ENCODE measurements at regions not wholly inside any gene's neighbourhood (a gene's known extent, or its start where the extent isn't known, plus 50 kb on each side); places are given as distances from the start of the nearest gene placed in this dataset.

DNA sequence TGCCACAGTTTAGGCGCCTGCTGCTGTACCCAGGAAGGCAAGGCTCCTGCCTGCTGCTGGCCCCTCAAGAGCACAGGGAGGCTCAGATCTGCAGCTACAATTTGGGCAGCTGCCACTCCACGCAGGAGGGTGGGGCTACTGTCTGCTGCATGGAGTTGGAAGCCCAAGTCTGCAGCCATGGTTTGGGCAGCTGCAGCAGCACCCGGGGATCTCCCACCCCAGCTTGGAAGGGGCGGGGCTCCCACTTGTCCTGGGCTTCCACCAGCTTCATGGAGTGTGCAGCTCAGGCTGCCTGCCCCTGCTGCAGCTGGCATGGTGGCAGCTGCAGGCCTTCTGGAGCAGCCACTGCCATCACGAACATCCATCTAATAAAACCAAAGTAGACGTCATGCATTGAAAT lies 512.9 kb downstream of the PYDC2 start:
- Histone ChIP-seq H3K27ac (ENCODE audit: low read depth, low read length) (no peak overlapping the region), H3K9ac (ENCODE audit: low read length) (no peak overlapping the region), H3K4me1 (ENCODE audit: insufficient read depth, low read length) (no peaks in the 10 kb centered on the region), H3K4me3 (ENCODE audit: insufficient read depth, low read depth, low read length) (no peak overlapping the region), H3K27me3 (ENCODE audit: insufficient read depth, low read length) (no peaks in the 10 kb centered on the region), H3K36me3 (ENCODE audit: insufficient read depth, low read length) (no peaks in the 10 kb centered on the region), H3K9me3 (ENCODE audit: insufficient read depth, low read depth, low read length) (no peaks in the 10 kb centered on the region), H4K20me1 (ENCODE audit: insufficient read depth, low read length) (no peaks in the 10 kb centered on the region), H2AFZ (ENCODE audit: low read depth, low read length) (no peak overlapping the region), H3K79me2 (ENCODE audit: insufficient read depth, low read length) (no peaks in the 10 kb centered on the region), H3K4me2 (ENCODE audit: low read length) (no peak overlapping the region)
- H3K4me1 Mint-ChIP-seq (ENCODE audit: low read depth, unreplicated experiment) = no peaks in the 10 kb centered on the region
- H3K9me3 Mint-ChIP-seq (ENCODE audit: unreplicated experiment) = peaks cover 5% of the 10 kb centered on the region
- DNase-seq (ENCODE audit: low read depth) = no peak
- TF ChIP-seq EZH2 (IDR thresholded peaks at IDR 0.05; ENCODE audit: insufficient read depth, low read length) = no peak
- TF ChIP-seq, protein P1, sequence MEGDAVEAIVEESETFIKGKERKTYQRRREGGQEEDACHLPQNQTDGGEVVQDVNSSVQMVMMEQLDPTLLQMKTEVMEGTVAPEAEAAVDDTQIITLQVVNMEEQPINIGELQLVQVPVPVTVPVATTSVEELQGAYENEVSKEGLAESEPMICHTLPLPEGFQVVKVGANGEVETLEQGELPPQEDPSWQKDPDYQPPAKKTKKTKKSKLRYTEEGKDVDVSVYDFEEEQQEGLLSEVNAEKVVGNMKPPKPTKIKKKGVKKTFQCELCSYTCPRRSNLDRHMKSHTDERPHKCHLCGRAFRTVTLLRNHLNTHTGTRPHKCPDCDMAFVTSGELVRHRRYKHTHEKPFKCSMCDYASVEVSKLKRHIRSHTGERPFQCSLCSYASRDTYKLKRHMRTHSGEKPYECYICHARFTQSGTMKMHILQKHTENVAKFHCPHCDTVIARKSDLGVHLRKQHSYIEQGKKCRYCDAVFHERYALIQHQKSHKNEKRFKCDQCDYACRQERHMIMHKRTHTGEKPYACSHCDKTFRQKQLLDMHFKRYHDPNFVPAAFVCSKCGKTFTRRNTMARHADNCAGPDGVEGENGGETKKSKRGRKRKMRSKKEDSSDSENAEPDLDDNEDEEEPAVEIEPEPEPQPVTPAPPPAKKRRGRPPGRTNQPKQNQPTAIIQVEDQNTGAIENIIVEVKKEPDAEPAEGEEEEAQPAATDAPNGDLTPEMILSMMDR (IDR thresholded peaks at IDR 0.05; ENCODE audit: insufficient read depth, low read depth, low read length) = no peak
- FAIRE-seq = no peak
- H3K27ac Mint-ChIP-seq (ENCODE audit: unreplicated experiment) = no peak overlapping the region
- no peaks in the 10 kb centered on the region for H3K36me3 Mint-ChIP-seq (ENCODE audit: low read depth, unreplicated experiment)
- no peak overlapping the region for H3K4me3 Mint-ChIP-seq (ENCODE audit: unreplicated experiment)
- H3K27me3 Mint-ChIP-seq (ENCODE audit: low read depth, unreplicated experiment) = no peaks in the 10 kb centered on the region

DNA sequence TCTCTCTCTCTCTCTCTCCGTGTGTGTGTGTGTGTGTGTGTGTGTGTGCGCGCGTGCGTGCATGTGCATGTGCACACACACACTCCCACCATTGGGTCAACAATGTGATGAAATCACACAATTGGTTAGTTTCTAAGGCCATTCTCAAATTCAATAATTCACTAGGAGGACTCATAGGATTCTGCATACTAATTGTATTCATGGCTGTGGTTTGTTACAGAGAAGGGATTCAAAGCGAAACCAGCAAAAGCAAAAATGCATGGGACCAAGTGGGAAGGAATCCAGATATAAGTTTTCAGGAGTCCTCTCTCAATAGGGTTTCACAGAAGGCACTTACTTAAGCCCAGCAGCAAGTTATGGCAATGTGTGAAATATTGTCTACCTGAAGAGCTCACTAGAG lies 515.0 kb downstream of the PYDC2 start:
- no peak overlapping the region for H3K4me3 Mint-ChIP-seq (ENCODE audit: unreplicated experiment)
- Histone ChIP-seq H3K36me3 (ENCODE audit: insufficient read depth, low read length) (no peaks in the 10 kb centered on the region), H3K4me3 (ENCODE audit: insufficient read depth, low read depth, low read length) (no peak overlapping the region), H3K27ac (ENCODE audit: low read depth, low read length) (no peak overlapping the region), H3K4me1 (ENCODE audit: insufficient read depth, low read length) (no peaks in the 10 kb centered on the region), H3K9ac (ENCODE audit: low read length) (no peak overlapping the region), H4K20me1 (ENCODE audit: insufficient read depth, low read length) (no peaks in the 10 kb centered on the region), H3K9me3 (ENCODE audit: insufficient read depth, low read depth, low read length) (no peaks in the 10 kb centered on the region), H3K27me3 (ENCODE audit: insufficient read depth, low read length) (no peaks in the 10 kb centered on the region), H3K79me2 (ENCODE audit: insufficient read depth, low read length) (no peaks in the 10 kb centered on the region), H2AFZ (ENCODE audit: low read depth, low read length) (no peak overlapping the region), H3K4me2 (ENCODE audit: low read length) (no peak overlapping the region)
- H3K9me3 Mint-ChIP-seq (ENCODE audit: unreplicated experiment) = peaks cover 9% of the 10 kb centered on the region
- no peaks in the 10 kb centered on the region for H3K36me3 Mint-ChIP-seq (ENCODE audit: low read depth, unreplicated experiment)
- H3K27me3 Mint-ChIP-seq (ENCODE audit: low read depth, unreplicated experiment) = no peaks in the 10 kb centered on the region
- no peak for FAIRE-seq
- no peak overlapping the region for H3K27ac Mint-ChIP-seq (ENCODE audit: unreplicated experiment)
- no peak for TF ChIP-seq EZH2 (IDR thresholded peaks at IDR 0.05; ENCODE audit: insufficient read depth, low read length)
- TF ChIP-seq, protein P1 (IDR thresholded peaks at IDR 0.05; ENCODE audit: insufficient read depth, low read depth, low read length) = no peak
- H3K4me1 Mint-ChIP-seq (ENCODE audit: low read depth, unreplicated experiment) = no peaks in the 10 kb centered on the region
- no peak for DNase-seq (ENCODE audit: low read depth)

DNA sequence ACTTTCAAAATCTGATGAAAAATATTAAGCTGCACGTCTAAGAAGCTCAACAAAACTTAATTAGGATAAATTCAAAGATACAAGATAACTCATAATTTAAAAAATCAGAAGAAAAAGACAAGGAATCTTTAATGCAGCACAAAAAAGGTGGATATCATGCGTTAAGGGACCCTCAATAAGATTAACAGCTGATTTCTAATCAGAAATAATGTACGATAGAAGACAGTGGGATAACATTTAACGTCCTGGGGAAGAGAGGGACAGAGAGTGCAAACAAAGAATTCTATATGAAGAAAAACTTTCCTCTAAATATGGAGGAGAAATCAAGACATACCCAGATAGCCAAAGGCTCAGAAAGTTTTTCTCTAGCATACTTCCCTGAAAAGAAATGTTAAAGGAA lies 519.5 kb downstream of the PYDC2 start:
- H3K4me1 ChIP-seq (ENCODE audit: insufficient read depth, low read length) = peaks cover under 1% of the 10 kb centered on the region
- H3K4me2 ChIP-seq (ENCODE audit: low read length) = no peak overlapping the region
- Mint-ChIP-seq H3K4me1 (ENCODE audit: low read depth, unreplicated experiment) (no peaks in the 10 kb centered on the region), H3K27me3 (ENCODE audit: low read depth, unreplicated experiment) (no peaks in the 10 kb centered on the region), H3K27ac (ENCODE audit: unreplicated experiment) (no peak overlapping the region), H3K4me3 (ENCODE audit: unreplicated experiment) (no peak overlapping the region), H3K9me3 (ENCODE audit: unreplicated experiment) (peaks cover 7% of the 10 kb centered on the region), H3K36me3 (ENCODE audit: low read depth, unreplicated experiment) (no peaks in the 10 kb centered on the region)
- H3K79me2 ChIP-seq (ENCODE audit: insufficient read depth, low read length) = no peaks in the 10 kb centered on the region
- TF ChIP-seq EZH2 (IDR thresholded peaks at IDR 0.05; ENCODE audit: insufficient read depth, low read length) = no peak
- TF ChIP-seq, protein P1 (IDR thresholded peaks at IDR 0.05; ENCODE audit: insufficient read depth, low read depth, low read length) = no peak
- DNase-seq (ENCODE audit: low read depth) = no peak
- H3K27me3 ChIP-seq (ENCODE audit: insufficient read depth, low read length) = no peaks in the 10 kb centered on the region
- no peak for FAIRE-seq
- no peak overlapping the region for H2AFZ ChIP-seq (ENCODE audit: low read depth, low read length)
- no peak overlapping the region for H3K9ac ChIP-seq (ENCODE audit: low read length)
- H3K36me3 ChIP-seq (ENCODE audit: insufficient read depth, low read length) = no peaks in the 10 kb centered on the region
- no peak overlapping the region for H3K27ac ChIP-seq (ENCODE audit: low read depth, low read length)
- no peak overlapping the region for H3K4me3 ChIP-seq (ENCODE audit: insufficient read depth, low read depth, low read length)
- H4K20me1 ChIP-seq (ENCODE audit: insufficient read depth, low read length) = no peaks in the 10 kb centered on the region
- H3K9me3 ChIP-seq (ENCODE audit: insufficient read depth, low read depth, low read length) = no peaks in the 10 kb centered on the region
